ENCODE measurements at regions not wholly inside any gene's neighbourhood (a gene's known extent, or its start where the extent isn't known, plus 50 kb on each side); places are given as distances from the start of the nearest gene placed in this dataset.

- Histone ChIP-seq H3K4me1 (no peaks in the 10 kb centered on the region), H3K9me3 (no peaks in the 10 kb centered on the region), H3K4me3 (no peak overlapping the region), H3K27me3 (no peaks in the 10 kb centered on the region), H3K36me3 (no peaks in the 10 kb centered on the region), H3K9ac (ENCODE audit: low read depth in 2 of 2, low read length in 2 of 2) (no peak overlapping the region), H3K27ac (no peak overlapping the region)
- intact Hi-C loops (cut with DNase I), result no loop called here
- no peak for DNase-seq
- TF ChIP-seq CTCF (IDR thresholded peaks at IDR 0.05), result no peak
These were observed 85.3 kb upstream of the FYN start for GRCh38 chr6:111958534-111958933.

GRCh38 chr6:111959766-111960165, 86.5 kb upstream of the FYN start:
- no peak overlapping the region for H3K27ac ChIP-seq
- no peak for DNase-seq
- no peak for TF ChIP-seq CTCF (IDR thresholded peaks at IDR 0.05)
- no peak overlapping the region for H3K4me3 ChIP-seq
- H3K27me3 ChIP-seq, result no peaks in the 10 kb centered on the region
- H3K36me3 ChIP-seq, result no peaks in the 10 kb centered on the region
- no peaks in the 10 kb centered on the region for H3K4me1 ChIP-seq
- intact Hi-C loops (cut with DNase I), result no loop called here
- no peak overlapping the region for H3K9ac ChIP-seq (ENCODE audit: low read depth in 2 of 2, low read length in 2 of 2)
- no peaks in the 10 kb centered on the region for H3K9me3 ChIP-seq

- Histone ChIP-seq H3K4me1 (no peaks in the 10 kb centered on the region), H3K36me3 (no peaks in the 10 kb centered on the region), H3K9ac (ENCODE audit: low read depth in 2 of 2, low read length in 2 of 2) (no peak overlapping the region), H3K27me3 (no peaks in the 10 kb centered on the region), H3K9me3 (no peaks in the 10 kb centered on the region), H3K27ac (no peak overlapping the region), H3K4me3 (no peak overlapping the region)
- intact Hi-C loops (cut with DNase I), result no loop called here
- DNase-seq, result no peak
- no peak for TF ChIP-seq CTCF (IDR thresholded peaks at IDR 0.05)
These were observed 86.8 kb upstream of the CCN6 start for GRCh38 chr6:111967131-111967530.

- Histone ChIP-seq H3K36me3 (no peaks in the 10 kb centered on the region), H3K9me3 (no peaks in the 10 kb centered on the region), H3K27me3 (no peaks in the 10 kb centered on the region), H3K27ac (no peak overlapping the region), H3K4me1 (no peaks in the 10 kb centered on the region), H3K4me3 (no peak overlapping the region), H3K9ac (ENCODE audit: low read depth in 2 of 2, low read length in 2 of 2) (no peak overlapping the region)
- no peak for TF ChIP-seq CTCF (IDR thresholded peaks at IDR 0.05)
- DNase-seq, result no peak
- intact Hi-C loops (cut with DNase I), result no loop called here
These were observed 83.5 kb upstream of the CCN6 start for GRCh38 chr6:111970426-111970825.

GRCh38 chr6:111971181-111971841, 82.6 kb upstream of the CCN6 start:
- Histone ChIP-seq H3K9me3 (no peaks in the 10 kb centered on the region), H3K27ac (no peak overlapping the region), H3K4me1 (no peaks in the 10 kb centered on the region), H3K4me3 (no peak overlapping the region), H3K27me3 (no peaks in the 10 kb centered on the region), H3K9ac (ENCODE audit: low read depth in 2 of 2, low read length in 2 of 2) (no peak overlapping the region), H3K36me3 (no peaks in the 10 kb centered on the region)
- intact Hi-C loops (cut with DNase I), result no loop called here
- TF ChIP-seq CTCF (IDR thresholded peaks at IDR 0.05), result no peak
- no peak for DNase-seq

Data from colonic mucosa (tissue), 4 donors.